Stimulated activated memory B cell treated with anti-CD40 and anti-IgM and Interleukin-4, amounts not matched to agents 10 μg/mL and 1 μg/mL and 100 μg/mL, for 72 hours (primary cell): ENCODE measurements at regions not wholly inside any gene's neighbourhood (a gene's known extent, or its start where the extent isn't known, plus 50 kb on each side); places are given as distances from the start of the nearest gene placed in this dataset.
"Not testable (repeated sequence)": the region's sequence is repeated elsewhere in the genome, so short reads cannot be mapped to it uniquely, and the experiment has no call there.

ENCODE experiments used
- ATAC-seq: fragments of 150-1000 bp; cut with Tn5 transposase; 2 replicates; pipeline ENCODE4 v1.10.0; 2021
- H3K27ac Mint-ChIP-seq: one replicate; pipeline ENCODE4 v1.8.0; 2022; ENCODE audit warnings: mild to moderate bottlenecking, mixed read lengths
- H3K27me3 Mint-ChIP-seq: one replicate; pipeline ENCODE4 v1.8.0; 2022; ENCODE audit warnings: mixed read lengths
- H3K36me3 Mint-ChIP-seq: one replicate; pipeline ENCODE4 v1.8.0; 2022; ENCODE audit warnings: mixed read lengths
- H3K4me1 Mint-ChIP-seq: one replicate; pipeline ENCODE4 v1.8.0; 2022; ENCODE audit warnings: mixed read lengths
- H3K4me3 Mint-ChIP-seq: one replicate; pipeline ENCODE4 v1.8.0; 2022; ENCODE audit warnings: mild to moderate bottlenecking, moderate library complexity, mixed read lengths
- H3K9me3 Mint-ChIP-seq: one replicate; pipeline ENCODE4 v1.8.0; 2022; ENCODE audit warnings: mixed read lengths

DNA sequence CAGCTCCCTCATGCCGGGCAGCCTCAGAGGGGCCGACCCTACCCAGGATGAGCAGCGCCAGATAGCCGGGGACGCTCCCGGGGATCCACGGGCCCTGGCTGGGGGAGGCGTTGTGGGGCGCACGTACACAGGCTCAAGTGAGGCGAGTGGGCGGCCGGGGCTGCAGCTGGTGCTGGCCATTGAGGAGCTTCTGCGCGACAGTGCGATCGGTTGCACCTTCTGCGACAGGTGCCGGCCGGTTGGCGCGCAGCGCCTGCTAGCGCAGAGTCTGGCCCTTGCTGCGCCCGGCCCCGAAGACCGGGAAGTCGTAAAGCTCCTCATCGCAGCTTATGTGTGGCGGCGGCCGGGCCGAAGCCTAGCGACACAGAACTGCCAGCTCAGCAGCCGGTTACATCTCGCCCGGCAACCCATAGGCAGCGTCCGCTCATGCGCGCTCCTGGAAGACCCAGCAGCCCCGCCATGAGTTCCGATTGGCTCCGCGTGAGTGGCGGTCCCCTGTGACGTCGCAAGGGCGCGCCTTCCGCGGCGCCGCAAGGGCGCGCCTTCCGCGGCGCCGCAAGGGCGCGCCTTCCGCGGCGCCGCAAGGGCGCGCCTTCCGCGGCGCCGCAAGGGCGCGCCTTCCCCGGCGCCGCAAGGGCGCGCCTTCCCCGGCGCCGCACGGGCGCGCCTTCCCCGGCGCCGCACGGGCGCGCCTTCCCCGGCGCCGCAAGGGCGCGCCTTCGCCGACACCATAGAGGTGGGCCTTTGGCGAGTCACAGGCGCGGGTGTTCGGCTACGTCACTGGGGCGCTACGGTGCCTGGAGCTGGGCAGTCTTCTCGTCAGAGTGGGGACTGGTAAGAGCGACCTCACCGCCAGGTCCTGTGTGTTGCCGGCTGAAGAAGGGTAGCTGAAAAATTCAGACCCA, 308.6 kb downstream of the ZNF37A start:
- H3K4me1 Mint-ChIP-seq, H3K36me3 Mint-ChIP-seq, H3K27me3 Mint-ChIP-seq, H3K9me3 Mint-ChIP-seq: not testable (repeated sequence)
- H3K27ac Mint-ChIP-seq, result peak overlapping the region; percentile 98
- peak; percentile 100 for ATAC-seq
- H3K4me3 Mint-ChIP-seq, result peak overlapping the region; percentile 95

DNA sequence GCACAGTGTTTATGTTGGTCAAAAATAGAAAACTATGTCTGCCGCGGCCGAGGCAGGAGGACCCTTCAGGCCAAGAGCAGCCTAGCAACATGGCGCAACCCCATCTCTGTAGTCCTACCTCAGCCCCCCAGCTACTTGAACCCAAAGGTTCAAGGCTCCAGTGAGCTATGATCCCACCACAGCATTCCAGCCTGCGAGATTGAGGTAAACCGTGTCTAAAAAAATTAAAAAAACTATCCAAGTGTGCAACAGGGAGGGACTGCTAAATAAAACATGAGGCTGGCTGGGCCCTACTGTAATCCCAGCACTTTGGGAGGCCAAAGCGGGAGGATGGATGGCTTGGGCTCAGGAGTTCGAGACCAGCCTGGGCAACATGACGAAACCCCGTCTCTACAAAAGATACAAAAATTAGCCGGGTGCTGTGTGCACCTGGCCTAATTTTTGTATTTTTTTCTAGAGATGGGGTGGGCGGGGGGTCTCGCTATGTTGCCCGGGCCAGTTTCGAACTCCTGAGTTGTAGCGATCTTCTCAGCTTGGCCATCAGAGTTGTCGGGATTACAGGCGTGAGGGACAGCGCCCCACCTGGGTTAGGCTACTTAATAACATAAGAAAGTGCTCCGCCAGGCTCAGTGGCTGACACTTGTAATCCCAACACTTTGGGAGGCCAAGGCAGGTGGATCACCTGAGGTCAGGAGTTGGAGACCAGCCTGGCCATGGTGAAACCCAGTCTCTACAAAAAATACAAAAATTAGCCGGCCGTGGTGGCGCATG, 309.4 kb downstream of the ZNF37A start:
- H3K27me3 Mint-ChIP-seq, H3K9me3 Mint-ChIP-seq, ATAC-seq, H3K36me3 Mint-ChIP-seq, H3K4me1 Mint-ChIP-seq: not testable (repeated sequence)
- H3K27ac Mint-ChIP-seq, result peak overlapping the region; percentile 98
- H3K4me3 Mint-ChIP-seq, result peak overlapping the region; percentile 87

DNA sequence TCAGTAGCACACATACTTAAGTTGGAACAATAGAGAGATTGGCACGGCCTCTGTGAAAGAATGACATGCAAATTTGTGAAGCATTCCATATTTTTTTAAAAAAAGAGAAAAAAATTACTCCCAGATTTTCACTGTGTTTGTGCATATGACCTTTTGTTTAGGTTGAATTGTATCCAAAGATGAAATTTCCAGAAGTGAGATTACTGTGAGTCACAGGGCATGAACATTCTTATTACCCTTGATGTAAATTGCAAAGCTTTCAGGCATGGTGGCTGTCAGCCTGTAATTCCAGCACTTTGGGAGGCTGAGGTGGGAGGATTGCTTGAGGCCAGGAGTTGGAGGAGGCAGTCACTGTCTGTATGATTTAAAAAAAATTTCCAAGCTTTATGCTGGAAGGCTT, 329.5 kb downstream of the ZNF37A start:
- not testable (repeated sequence) for H3K4me1 Mint-ChIP-seq, H3K27ac Mint-ChIP-seq, H3K4me3 Mint-ChIP-seq, H3K27me3 Mint-ChIP-seq, H3K9me3 Mint-ChIP-seq, ATAC-seq
- H3K36me3 Mint-ChIP-seq, result peaks cover 35% of the 10 kb centered on the region

DNA sequence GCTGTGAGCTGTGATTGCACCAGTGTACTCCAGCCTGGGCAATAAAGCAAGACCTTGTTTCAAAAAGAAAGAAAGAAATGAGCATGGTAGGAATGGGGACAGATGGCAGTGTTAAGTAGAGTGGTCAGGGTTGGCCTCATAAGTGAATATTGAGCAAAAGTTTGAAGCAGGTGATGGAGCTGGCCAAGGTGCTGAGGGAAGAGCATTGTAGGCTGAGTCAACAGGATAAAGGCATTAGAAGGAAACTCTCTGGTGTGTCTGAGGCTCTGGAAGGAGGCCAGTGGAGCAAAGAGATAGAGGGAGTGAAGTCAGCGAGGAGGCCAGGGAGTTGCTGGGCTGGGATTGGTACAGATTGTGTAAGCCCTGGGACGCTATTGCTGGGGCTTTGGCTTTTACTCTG, 336.1 kb downstream of the ZNF37A start:
- H3K4me1 Mint-ChIP-seq, H3K4me3 Mint-ChIP-seq, H3K9me3 Mint-ChIP-seq, H3K27ac Mint-ChIP-seq, H3K27me3 Mint-ChIP-seq, ATAC-seq: not testable (repeated sequence)
- H3K36me3 Mint-ChIP-seq, result peaks cover 34% of the 10 kb centered on the region

DNA sequence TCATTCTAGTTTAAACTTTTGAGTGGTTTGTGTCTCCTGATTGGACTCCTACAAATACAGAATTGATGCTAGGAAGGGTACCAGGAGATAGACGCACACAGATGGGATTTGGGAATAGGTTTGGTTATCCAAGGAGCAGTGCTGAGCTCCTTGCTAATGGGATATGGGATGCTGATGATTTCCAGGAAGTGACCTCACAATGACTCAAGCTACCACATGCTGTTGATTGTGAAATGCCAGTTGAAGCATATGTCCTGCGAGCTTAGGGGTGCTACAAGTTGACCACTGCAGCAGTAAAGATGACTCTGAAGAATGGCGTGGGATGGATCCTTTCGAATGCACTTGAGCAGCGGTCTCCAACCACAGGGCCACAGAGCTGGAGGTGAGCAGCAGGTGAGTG, 343.2 kb downstream of the ZNF37A start:
- H3K27ac Mint-ChIP-seq, ATAC-seq, H3K4me1 Mint-ChIP-seq, H3K4me3 Mint-ChIP-seq, H3K27me3 Mint-ChIP-seq, H3K9me3 Mint-ChIP-seq: not testable (repeated sequence)
- H3K36me3 Mint-ChIP-seq, result peaks cover 39% of the 10 kb centered on the region

DNA sequence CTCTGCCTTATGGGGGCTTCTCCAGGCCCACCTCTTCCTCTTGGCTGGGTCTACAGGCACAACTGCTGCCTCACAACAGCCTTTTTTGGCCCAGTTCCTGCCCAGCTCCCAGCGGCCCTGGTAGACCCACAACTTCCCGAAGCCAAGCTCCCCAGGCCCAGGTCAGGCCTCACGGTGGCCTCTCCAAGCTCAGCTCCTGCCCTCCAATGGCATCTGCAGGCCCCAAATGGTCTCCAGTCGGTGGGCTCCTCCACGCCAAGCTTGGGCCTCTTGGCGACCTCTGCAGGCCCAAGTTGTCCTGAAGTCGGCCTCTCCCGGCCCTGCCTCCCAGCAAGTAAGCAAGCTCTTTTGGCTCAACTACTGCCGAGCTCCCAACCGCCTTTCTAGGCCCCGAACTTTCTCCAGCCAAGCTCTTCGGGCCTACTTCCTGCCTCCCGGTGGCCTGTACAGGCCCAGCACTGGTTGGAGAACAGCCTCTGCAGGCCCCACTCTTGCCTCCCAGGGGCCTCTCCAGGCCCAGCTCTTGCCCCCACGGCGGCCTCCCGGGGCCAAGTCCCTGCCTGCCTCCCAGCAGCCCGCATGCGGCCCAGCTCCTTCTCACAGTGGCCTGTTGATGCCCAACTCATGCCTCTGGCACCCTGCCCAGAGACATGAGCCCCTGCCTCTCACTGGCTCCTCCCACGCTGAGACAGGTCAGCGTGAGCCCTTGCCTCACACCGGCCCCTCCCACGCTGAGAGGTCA, 354.6 kb downstream of the ZNF37A start:
- H3K27ac Mint-ChIP-seq, ATAC-seq, H3K4me3 Mint-ChIP-seq, H3K9me3 Mint-ChIP-seq, H3K4me1 Mint-ChIP-seq, H3K27me3 Mint-ChIP-seq: not testable (repeated sequence)
- peaks cover 70% of the 10 kb centered on the region for H3K36me3 Mint-ChIP-seq

DNA sequence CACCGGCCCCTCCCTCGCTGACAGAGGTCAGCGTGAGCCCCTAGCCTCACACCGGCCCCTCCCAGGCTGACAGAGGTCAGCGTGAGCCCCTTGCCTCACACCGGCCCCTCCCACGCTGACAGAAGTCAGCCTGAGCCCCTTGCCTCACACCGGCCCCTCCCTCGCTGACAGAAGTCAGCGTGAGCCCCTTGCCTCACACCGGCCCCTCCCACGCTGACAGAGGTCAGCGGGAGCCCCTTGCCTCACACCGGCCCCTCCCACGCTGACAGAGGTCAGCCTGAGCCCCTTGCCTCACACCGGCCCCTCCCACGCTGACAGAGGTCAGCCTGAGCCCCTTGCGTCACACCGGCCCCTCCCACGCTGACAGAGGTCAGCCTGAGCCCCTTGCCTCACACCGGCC, 355.5 kb downstream of the ZNF37A start:
- H3K27me3 Mint-ChIP-seq, H3K4me3 Mint-ChIP-seq, H3K4me1 Mint-ChIP-seq, H3K9me3 Mint-ChIP-seq, ATAC-seq, H3K27ac Mint-ChIP-seq: not testable (repeated sequence)
- peaks cover 71% of the 10 kb centered on the region for H3K36me3 Mint-ChIP-seq

DNA sequence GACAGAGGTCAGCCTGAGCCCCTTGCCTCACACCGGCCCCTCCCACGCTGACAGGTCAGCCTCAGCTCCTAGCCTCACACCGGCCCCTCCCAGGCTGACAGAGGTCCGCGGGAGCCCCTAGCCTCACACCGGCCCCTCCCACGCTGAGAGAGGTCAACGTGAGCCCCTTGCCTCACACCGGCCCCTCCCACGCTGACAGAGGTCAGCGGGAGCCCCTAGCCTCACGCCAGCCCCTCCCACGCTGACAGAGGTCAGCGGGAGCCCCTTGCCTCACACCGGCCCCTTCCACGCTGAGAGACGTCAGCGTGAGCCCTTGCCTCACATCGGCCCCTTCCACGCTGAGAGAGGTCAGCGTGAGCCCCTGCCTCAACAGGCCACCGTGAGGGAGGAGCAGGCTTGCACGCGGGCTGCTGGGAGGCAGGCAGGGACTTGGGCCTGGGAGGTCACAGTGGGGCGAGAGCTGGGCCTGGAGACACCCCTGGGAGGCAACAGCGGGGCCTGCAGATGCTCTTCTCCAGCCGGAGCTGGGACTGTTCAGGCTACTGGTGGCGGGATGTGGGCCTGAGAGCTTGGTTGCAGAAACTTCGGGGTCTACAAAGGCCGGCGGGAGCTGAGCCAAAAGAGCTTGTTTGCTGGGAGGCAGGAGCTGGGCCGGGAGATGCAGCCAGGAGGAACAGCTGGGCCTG, 356.4 kb downstream of the ZNF37A start:
- not testable (repeated sequence) for H3K4me1 Mint-ChIP-seq, H3K9me3 Mint-ChIP-seq, H3K27me3 Mint-ChIP-seq, H3K4me3 Mint-ChIP-seq, H3K27ac Mint-ChIP-seq, ATAC-seq
- H3K36me3 Mint-ChIP-seq, result peaks cover 65% of the 10 kb centered on the region

DNA sequence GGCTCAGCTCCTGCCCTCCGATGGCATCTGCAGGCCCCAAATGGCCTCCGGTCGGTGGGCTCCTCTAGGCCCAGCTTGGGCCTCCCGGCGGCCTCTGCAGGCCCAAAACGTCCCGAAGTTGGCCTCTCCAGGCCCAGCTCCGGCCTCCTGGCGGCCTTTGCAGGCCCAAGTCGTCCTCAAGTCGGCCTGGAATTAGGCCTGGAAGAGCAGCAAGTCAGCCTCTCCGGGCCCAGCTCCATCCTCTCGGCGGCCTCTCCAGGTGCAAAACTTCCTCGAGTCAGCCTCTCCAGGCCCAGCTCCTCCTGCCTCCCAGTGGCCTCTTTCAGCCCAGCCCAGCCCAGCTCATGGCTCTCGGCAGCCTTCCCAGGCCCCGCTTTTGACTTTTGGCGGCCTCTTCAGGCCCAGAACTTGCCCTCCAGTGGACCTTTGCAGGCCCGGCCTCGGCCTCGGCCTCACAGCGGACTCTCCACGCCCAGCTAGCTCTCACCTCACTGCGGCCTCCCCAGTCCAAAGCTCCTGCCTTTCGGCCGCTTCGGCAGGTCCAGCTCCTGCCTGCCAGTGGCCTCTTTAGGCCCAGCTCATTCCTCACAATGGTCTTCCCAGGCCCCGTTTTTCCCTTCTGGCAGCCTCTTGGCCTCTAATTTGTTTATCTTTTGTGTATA, 357.3 kb downstream of the ZNF37A start:
- H3K4me1 Mint-ChIP-seq, ATAC-seq, H3K27ac Mint-ChIP-seq, H3K4me3 Mint-ChIP-seq, H3K9me3 Mint-ChIP-seq, H3K27me3 Mint-ChIP-seq: not testable (repeated sequence)
- peaks cover 60% of the 10 kb centered on the region for H3K36me3 Mint-ChIP-seq
